D721Med (cell line): ENCODE measurements at regions not wholly inside any gene's neighbourhood (a gene's known extent, or its start where the extent isn't known, plus 50 kb on each side); places are given as distances from the start of the nearest gene placed in this dataset.

Experiments used
- DNase-seq: peaks from one replicate; pipeline ENCODE4 v3.0.0; 2011; ENCODE audit warnings: low spot score; ENCODE audit not compliant: insufficient read length
- FAIRE-seq: peaks from 2 replicates; lab custom pipeline; 2011; peaks lifted over from hg19 to GRCh38; lab: Jason Lieb, UNC
- TF ChIP-seq, protein P1 (sequence below): IDR thresholded peaks from 2 replicates; pipeline ENCODE4 v1.5.1; 2012; ENCODE audit warnings: mild to moderate bottlenecking, control low read depth; ENCODE audit not compliant: insufficient read depth; ENCODE audit errors: missing control alignments

GRCh38 chr6:125516644-125517043 is 214.9 kb upstream of the HDDC2 start:
- TF ChIP-seq, protein P1, sequence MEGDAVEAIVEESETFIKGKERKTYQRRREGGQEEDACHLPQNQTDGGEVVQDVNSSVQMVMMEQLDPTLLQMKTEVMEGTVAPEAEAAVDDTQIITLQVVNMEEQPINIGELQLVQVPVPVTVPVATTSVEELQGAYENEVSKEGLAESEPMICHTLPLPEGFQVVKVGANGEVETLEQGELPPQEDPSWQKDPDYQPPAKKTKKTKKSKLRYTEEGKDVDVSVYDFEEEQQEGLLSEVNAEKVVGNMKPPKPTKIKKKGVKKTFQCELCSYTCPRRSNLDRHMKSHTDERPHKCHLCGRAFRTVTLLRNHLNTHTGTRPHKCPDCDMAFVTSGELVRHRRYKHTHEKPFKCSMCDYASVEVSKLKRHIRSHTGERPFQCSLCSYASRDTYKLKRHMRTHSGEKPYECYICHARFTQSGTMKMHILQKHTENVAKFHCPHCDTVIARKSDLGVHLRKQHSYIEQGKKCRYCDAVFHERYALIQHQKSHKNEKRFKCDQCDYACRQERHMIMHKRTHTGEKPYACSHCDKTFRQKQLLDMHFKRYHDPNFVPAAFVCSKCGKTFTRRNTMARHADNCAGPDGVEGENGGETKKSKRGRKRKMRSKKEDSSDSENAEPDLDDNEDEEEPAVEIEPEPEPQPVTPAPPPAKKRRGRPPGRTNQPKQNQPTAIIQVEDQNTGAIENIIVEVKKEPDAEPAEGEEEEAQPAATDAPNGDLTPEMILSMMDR = no peak
- DNase-seq = no peak
- no peak for FAIRE-seq

DNA sequence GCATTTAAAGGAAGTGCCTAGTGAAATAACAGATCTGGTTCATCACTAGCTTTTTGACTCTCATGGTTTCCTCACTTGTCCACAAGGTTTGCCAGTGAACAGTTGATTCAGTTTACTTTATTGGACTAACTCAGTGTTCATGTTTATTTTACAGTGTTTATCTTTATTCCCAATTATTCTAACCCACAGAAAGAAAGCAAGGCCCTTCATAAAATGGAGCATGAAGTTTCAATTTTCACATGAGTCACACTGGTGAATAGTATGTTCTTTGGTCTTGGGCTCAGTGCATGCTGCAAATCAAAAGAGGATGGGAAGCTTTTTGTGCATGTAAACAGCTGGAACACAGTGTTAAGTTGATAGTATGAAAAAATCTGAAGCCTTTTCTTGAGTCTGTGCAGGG is 217.6 kb upstream of the HDDC2 start:
- FAIRE-seq (no peak), DNase-seq (no peak)
- TF ChIP-seq, protein P1 = no peak

GRCh38 chr6:125524356-125524755 is 222.6 kb upstream of the HDDC2 start:
- no peak for FAIRE-seq

GRCh38 chr6:125526007-125526720 is 223.3 kb upstream of the HEY2 start:
- TF ChIP-seq, protein P1 = no peak

More at GRCh38 chr6:125524356-125524755, 222.6 kb upstream of the HDDC2 start:
- TF ChIP-seq, protein P1 = no peak
- no peak for DNase-seq

GRCh38 chr6:125528621-125529041 is 220.8 kb upstream of the HEY2 start:
- no peak for DNase-seq
- TF ChIP-seq, protein P1 = no peak
- no peak for FAIRE-seq

More at GRCh38 chr6:125526007-125526720, 223.3 kb upstream of the HEY2 start:
- FAIRE-seq (no peak), DNase-seq (no peak)

- no peak for DNase-seq
- TF ChIP-seq, protein P1 = no peak
- FAIRE-seq = no peak
These were observed 220.4 kb upstream of the HEY2 start for GRCh38 chr6:125529061-125529460.

- TF ChIP-seq, protein P1 = no peak
- no peak for FAIRE-seq
These were observed 215.6 kb upstream of the HEY2 start for GRCh38 chr6:125533710-125534397.

More at GRCh38 chr6:125533710-125534397, 215.6 kb upstream of the HEY2 start:
- DNase-seq = no peak
